ENCODE measurements at regions not wholly inside any gene's neighbourhood (a gene's known extent, or its start where the extent isn't known, plus 50 kb on each side); places are given as distances from the start of the nearest gene placed in this dataset.
"Not testable (repeated sequence)": the region's sequence is repeated elsewhere in the genome, so short reads cannot be mapped to it uniquely, and the experiment has no call there.

DNA sequence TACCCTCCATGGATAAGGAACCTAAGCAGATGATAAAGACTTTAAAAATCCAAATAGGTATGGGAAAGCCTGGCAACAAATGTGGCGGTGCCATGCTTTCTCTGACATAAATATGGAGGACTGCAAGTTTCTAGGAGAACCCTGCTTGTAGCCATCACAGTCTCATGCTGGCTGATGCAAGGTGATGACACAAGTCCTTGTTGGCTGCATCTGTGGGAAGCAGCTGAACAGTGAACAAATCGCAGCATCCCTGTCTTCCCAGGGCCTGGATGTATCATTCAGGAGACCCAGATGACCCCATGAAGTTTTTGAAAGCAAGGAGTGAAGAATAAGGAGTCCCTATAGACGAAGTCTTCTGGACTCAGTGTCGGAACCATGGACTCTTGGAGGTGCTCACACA, 234.4 kb upstream of the HS3ST1 start:
- DNase-seq, result no peak

DNA sequence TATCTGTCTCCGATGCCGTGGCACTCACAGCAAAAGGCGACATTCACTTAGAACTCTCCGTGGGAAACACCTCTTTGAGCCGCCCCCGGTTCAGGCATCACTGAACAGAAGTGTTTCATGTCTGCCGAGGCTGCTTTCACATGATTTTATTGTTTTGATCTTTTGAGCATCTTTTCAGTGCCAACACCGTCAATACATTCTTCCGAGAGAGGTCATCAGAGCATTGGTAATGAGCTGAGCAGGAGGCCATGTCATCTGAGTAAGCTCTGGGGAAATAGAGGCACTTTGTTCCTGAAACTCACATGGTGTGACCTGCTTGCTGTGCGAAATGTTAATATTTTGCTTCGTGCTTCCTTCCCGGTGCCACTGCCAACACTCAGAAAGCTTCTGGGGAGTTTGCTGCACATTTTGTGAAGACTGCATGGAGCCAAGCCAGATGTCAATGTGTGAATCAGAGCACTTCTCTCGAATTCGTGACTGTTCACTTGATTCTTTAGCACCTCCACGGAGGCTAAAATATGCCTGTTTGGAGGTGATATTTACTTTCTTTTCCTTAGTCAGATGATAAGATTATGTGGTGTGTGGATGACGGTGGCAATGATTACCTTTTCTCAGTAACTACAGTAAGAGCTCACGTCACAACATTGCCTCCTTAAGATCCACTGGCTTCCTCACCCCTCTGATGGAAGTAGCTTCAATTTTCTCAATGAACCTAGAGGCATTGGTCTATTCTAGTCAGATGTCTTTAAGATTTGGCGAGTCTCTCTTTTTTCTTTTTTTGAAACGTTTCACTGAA, 222.3 kb upstream of the HS3ST1 start:
- DNase-seq, result no peak

DNA sequence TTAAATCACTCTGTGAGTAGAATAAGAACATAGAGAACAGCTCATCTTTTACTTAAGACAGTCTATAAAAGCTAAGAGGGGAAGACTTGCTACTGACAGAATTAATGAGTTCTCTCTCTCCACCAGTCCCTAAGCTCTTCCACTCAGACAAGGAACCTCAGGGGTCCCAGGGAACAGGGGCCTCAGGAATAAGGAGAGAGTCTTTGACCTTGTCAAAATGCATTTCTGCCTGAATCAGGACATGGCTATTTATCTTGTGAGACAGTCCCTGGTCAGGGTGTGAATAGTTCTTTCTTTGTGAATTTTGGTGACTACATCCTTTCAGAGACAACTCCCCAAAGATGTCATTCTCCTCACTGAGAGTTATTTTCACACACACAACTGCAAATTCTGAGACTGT, 218.7 kb upstream of the HS3ST1 start:
- no peak for DNase-seq

DNA sequence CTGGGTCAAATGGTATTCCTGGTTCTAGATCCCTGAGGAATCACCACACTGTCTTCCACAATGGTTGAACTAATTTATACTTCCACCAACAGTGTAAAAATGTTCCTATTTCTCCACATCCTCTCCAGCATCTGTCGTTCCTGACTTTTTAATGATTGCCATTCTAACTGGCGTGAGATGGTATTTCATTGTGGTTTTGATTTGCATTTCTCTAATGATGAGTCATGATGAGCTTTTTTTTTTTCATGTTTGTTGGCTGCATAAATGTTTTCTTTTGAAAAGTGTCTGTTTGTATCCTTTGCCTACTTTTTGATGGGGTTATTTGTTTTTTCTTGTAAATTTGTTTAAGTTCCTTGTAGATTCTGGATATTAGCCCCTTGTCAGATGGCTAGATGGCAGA, 214.4 kb upstream of the HS3ST1 start:
- not testable (repeated sequence) for DNase-seq

DNA sequence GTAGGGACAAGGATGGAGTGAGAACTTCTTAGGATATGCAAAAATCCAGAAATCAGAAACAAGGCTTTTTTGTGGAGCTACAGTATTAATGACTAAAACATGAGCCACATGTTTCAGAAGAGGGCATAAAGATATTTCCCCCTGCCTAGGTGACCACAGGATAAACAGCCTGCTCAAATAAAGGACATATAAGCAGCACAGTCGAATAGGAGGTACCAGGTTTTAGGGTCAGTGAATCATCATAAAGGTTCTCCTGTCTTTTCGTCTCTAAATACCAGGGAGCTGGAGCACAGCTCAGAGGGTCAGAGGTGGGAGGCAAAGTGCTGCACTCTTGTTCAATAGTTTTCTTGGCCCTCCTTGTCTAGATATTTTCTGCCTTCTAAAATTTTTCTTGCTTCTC, 211.9 kb upstream of the HS3ST1 start:
- DNase-seq, result no peak

DNA sequence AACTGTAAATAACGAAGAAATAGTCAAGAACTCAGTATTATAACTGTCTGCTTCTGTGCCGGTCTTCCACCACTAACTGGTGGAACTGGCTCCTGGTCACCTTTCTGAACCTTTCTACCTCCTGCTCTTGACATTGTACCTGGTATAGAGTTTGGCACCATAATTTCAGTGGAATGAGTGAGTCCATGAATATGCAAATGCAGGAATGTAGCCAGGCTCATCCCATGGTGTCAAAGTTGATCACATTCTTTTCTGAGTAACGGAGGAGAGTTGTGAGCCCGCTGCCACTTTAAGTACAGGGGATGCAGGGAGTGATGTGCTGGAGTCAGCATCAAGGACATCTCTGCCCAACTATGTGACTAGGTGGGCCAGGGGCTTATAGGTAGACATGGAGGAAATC, 207.9 kb upstream of the HS3ST1 start:
- no peak for DNase-seq

DNA sequence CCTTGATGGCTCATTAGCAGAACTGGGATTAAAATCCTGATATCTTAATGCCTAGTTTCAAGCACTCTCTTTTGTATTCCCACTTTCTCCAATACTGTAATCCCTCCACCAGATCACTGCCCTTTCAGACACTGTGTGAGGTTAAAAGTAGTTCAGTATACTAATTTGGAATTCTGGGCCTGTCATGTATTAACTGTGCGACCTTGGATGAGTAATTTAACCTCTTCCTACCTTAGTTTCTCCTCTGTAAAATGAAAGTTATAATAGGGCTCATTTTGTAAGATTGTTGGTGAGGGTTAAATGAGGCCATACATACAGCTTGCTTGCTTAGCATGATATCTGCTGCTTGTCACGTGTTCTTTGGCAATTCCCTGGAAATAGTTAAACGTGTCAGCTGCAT, 207.3 kb upstream of the HS3ST1 start:
- no peak for DNase-seq

DNA sequence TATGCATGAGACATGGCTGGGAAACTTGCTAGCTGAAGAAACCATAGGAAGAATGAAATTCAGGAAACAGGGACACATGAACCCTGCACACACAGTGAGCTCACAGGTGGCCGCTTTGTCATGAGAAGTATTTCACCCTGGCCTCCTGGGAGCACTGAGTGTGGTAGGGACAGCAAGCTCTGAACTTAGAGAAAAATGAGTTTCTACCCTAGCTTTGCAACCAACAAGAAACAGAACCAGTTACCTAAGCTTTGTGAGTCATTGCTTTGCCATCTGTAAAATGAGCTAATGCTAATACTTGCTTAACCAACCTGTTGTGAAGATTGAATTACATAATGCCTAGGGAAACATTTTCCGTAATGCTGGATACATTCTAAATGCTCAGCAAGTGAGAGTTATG, 206.6 kb upstream of the HS3ST1 start:
- DNase-seq, result no peak

DNA sequence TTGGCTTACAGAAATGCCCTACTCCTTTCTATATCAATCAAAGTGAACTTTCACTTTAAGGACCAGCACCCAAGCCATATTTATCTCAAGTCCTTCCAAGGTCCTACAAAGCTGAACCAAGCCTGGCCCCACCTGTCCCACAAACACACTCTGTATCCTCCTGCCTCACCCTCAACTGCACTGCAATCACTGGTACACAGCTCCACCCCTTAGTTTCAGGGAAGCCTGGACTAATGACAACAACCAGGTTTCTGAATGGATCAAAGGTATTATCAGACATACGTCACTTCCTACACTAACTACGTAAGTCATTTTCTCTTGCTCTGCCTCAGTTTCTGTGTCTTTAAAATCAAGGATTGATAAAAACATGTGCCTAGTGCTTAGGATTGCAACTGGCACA, 205.6 kb upstream of the HS3ST1 start:
- no peak for DNase-seq

DNA sequence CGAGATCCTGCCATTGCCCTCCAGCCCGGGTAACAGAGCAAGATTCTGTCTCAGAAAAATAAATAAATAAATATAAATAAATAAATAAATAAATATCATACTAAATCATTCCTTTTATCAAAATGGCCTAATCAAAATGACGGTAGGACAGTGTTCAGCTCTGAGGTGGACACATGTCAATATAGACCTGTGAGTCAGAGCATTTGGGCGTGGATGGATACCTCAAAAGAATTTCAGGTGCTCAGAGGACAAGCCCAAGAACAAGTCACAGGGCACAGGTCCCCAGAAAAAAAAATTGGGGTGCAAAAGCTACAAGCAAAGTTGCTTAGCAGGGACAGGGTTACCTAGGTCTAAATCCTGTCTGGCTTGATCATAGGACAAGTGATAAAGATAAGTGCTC, 204.7 kb upstream of the HS3ST1 start:
- no peak for DNase-seq

DNA sequence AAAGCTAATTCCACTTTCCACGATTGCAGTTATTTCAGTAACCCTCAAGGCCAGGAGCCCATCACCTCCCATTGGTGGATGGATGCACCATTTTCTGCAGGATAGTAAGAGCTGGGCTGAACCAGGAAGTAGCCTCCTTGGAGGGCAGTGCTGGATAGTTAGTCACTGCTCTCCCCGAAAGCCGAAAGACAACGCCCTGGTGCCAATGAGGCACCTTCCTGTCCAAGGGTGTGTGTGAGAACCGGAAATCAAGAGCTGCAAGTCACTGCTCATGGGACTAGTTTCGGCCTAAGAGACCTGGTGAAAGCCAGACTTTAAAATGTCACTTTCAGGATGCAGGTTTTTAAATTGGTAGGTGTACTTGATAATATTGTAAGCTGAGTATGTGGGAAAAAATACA, 203.8 kb upstream of the HS3ST1 start:
- no peak for DNase-seq

DNA sequence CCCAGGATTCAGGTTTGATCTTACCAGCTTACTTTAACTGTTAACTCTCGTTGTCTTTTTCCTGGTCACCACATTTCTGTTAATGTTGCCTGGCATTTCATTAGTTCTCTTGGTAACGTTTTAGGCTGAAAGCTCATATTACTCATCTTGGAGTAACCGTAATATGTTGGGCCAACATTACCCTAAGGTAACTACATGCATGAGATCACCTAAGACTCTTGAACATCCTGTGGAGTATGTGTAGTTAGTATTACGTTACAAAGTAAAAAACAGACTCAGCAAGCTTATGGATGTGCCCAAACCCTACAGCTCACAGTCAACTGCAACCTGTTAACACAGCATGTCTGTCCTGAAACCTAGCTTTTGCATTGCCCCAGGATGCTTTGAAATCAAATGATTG, 203.3 kb upstream of the HS3ST1 start:
- DNase-seq, result no peak

DNA sequence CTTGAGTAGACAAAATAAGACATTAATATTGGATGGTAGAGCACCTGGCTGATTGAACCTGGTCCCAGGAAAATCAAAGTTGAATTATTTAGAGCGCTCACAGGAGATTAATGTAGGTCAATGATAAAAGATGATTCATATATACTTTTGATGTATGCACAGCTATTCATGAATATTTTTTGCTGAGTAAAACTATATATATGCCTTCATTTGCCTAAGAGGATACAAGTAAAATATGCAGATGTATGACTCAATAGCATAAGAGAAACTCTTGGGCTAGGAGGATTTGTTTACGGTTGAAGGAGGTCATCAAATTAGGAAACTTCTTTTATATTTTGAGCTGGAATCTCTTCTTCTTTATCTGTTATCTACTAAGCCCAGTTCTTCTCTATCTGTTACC, 202.7 kb upstream of the HS3ST1 start:
- DNase-seq, result no peak

DNA sequence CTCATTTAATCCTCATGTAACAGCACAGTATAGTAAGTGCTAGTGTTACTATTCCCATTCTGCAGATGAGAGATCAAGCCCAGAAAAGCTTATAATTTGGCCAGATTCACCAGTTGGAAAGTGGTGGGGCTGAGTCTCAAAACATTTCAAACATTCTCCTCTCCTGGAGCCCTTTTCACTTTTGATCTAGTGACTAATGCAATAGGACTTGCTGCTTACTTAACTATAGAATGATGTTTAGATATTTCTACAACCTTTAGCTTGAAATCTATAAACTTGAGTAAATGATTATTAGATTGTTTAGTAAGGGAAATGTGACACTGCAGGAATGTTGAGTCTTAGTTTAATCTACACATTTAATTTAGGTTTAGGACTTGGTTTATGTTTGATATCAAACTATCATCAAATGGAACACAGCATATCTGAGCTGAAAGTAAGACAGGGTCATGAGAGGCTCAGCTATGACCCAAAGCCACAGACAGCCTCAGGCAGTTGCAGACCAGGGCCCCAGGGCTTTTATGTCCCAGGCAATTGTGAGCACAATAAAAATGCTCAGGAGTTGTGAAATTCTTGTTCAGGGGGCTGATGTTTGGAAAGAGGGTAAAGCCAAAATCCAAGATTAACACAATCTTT, 199.5 kb upstream of the HS3ST1 start:
- DNase-seq, result no peak

DNA sequence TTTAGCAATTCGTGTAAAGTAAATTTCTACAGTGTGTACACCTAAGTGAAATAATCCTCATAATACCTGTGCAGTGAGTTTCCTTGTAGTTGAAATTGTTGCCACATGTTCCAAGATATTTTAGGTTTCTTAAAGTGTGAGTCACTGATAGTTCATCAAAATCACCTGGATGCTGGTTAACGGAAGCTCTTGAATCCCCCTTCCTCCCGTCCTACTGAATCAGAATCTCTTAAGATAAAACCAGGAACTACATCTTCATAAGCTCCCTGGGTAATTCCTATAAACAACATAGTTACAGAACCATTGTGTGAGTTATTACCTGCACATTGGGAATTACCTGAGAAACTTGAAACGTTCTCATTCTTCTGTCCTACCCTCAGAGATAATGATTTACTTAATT, 197.4 kb upstream of the HS3ST1 start:
- DNase-seq, result no peak

DNA sequence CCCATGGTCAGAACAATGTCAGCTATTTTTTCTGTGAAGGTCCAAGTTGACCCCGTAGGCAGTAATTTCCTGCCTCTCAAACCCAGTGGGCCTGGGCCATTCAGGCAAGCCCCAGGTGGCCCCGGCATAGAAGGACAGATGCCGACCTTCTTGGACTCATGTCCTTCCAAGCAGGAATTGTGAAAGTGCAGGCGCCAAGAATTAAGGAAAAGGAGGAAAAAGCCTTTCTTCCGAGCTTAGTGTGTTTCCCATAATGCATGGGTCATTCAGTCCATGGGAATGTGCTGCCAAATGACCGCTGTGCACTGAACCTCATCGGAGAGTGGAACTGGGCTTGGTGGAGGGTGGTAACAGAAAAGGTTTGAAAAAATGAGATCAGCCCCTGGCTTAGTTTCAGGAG, 196.5 kb upstream of the HS3ST1 start:
- no peak for DNase-seq

DNA sequence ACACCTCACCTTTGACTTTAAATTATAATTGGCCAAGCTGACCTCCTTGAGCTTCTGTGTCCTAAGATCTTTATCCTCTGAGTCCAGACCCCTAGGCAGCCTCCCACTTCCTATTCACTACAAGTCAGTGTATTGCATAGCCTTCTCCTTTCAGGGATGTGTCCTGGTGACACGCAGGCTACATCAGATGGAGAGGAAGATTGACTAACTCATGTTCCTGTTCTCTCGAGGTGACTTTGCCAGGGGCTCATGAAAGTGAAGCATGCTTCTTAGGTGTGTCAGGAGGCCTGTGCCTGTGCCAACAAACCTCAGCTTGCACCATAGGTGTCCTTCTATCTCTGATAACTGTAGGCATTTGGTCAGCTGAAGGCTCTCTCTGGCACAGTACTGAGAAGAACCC, 195.7 kb upstream of the HS3ST1 start:
- no peak for DNase-seq

DNA sequence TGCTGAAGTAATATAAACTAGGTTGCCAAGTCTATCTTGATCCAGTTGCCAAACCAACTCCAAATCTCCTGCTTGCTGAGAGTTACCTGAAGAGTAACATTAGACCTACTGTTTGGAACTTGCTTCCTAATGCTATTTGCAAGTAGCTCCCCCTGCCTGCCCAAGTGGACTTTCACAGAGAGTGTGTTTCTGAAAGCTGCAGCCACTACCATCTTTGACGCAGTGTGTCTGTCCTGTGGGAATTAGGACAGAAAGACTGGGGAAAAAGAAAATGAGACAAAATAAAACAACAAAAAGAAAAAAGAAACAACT, 195.0 kb upstream of the HS3ST1 start:
- DNase-seq, result peak; percentile 25 to 35

DNA sequence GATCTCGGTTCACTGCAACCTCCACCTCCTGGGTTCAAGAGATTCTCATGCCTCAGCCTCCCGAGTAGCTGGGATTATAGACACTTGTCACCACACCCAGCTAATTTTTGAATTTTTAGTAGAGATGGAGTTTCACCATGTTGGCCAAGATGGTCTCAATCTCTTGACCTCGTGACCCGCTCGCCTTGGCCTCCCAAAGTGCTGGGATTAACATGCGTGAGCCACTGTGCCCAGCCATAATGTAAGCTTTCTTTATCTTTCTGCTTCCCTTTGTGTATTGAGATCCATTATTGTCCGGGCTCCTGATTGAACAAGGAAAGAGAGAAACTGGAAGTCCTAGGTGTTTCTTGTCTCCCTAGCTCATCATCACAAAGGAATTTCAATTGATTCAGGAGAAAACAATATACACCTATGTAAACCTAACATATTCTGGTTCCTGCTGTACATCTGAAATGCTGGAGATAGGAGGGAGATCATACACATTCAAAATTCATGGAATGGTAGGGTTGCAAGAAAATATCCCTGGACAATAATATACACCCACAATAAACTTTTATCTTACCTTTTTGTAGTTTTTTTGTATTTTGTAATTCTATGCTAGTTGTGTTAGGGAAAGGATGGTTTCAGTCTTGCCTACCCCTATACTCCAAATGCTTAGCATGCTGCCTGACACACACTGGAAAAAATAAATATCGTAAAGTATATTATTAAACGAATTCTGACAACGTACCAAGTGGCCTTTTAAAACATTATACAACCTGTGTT, 194.4 kb upstream of the HS3ST1 start:
- DNase-seq, result no peak

DNA sequence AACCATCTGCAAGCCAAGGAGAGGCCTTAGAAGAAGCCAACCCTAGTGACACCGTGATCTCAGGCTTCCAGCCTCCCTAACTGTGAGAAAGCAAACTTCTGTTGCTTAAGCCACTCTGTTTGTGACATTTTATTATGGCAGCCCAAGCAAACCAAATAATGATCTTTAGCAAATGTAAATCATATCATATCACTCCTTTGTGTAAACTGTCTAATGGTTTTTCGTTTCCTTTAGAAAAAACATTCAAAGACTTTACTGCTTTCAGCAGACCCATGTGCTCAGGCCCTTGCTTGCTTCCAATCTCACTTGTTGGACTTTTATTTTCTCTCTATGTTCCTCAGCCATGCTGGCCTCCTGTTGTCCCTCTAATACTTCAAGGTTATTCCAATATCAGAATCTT, 192.2 kb upstream of the HS3ST1 start:
- DNase-seq, result no peak

DNA sequence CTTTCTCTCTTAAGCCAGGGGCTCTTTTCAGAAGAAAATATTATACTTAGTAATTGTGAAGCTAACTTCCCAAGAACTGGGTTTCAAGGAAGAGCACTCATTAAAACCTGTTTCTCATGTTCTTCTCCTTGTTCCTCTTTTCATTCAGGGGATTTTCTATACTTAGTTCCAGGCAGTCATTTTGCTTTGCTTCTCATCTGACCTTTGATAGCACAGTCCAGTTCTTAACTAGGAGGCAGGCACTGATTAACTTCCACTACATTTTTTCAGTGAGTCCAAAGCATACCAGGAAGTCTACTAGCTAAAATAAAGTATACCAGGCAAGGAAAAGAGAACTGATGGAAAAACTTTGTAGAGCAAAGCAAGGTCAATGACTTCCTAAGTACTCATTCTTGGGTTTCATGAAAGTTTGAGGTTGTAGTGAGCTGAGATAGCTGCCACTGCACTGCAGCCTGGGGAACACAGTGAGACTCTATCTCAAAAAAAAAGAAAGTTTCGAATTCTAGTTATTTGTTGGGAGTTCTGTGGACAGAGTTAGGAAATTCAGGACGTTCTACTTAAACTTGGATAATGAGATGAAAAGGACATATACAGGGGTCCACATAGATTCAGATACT, 190.1 kb upstream of the HS3ST1 start:
- peak; percentile 32 to 39 for DNase-seq

DNA sequence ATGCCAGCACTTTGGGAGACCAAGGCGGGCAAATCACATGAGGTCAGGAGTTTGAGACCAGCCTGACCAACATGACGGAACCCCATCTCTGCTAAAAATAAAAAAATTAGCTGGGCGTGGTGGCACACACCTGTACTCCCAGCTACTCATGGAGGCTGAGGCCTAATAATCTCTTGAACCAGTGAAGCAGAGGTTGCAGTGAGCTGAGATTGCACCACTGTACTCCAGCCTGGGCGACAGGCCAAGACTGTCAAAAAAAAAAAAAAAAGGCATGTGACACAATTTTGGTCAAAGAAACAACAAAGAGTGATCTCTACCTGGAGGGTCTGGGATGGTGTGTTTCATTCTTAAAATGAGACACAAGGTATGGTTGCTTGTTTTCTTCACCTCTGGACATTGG, 188.2 kb upstream of the HS3ST1 start:
- DNase-seq, result no peak

DNA sequence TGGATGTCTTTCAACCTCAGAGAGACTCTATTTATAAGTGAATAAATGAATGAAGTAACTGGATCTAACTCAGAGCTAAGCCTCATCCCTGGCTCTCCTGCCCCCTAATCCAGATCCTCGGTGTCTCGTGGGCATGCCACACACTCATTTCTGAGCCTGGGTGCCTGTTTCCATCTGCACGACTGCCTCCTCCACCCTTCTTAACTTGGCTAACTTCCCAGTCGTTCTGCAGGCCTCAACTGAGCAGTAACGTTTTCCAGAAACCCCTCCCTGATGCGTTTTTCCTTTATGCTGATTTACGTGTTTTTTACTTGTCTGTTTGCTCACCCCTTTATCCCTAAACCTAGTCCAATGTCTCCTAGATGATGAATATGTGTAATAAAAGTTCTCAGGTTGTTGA, 186.9 kb upstream of the HS3ST1 start:
- no peak for DNase-seq

DNA sequence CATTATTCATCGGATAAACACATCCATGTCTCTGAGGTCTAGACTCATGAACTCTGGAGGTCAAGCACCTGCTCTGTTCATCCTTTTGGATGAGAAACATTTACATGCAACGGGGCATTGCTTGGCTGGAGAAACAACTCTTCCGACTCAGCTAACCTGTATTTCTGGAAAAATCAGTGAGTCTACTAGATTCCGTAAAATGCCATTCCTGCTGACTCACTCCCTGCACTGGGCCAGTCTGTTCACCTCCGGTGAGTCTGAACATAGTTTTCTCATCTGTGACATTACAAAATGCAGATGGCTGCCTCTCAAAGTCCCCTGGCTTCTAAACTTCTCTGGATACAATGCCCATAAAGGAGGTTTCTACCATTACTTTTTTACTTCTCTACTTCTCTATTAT, 185.7 kb upstream of the HS3ST1 start:
- no peak for DNase-seq
